ENCODE measurements at regions not wholly inside any gene's neighbourhood (a gene's known extent, or its start where the extent isn't known, plus 50 kb on each side); places are given as distances from the start of the nearest gene placed in this dataset.

- DNase-seq: no peak
These were observed 568.4 kb downstream of the TNS1 start for GRCh38 chr2:217434180-217434975.

GRCh38 chr2:217433522-217433921, 569.3 kb downstream of the TNS1 start:
- DNase-seq: no peak

GRCh38 chr2:217431577-217432269, 571.1 kb downstream of the TNS1 start:
- DNase-seq: no peak

- DNase-seq: no peak
These were observed 571.2 kb upstream of the TNP1 start for GRCh38 chr2:217430916-217431576.

GRCh38 chr2:217429981-217430500, 570.2 kb upstream of the TNP1 start:
- no peak for DNase-seq

- DNase-seq: no peak
These were observed 562.0 kb upstream of the TNP1 start for GRCh38 chr2:217421834-217422233.

GRCh38 chr2:217420854-217421253, 561.0 kb upstream of the TNP1 start:
- no peak for DNase-seq

- DNase-seq: no peak
These were observed 559.3 kb upstream of the TNP1 start for GRCh38 chr2:217419055-217419671.

- DNase-seq: no peak
These were observed 558.7 kb upstream of the TNP1 start for GRCh38 chr2:217418544-217418943.

- DNase-seq: no peak
These were observed 558.2 kb upstream of the TNP1 start for GRCh38 chr2:217418090-217418489.

GRCh38 chr2:217417536-217417935, 557.7 kb upstream of the TNP1 start:
- no peak for DNase-seq

GRCh38 chr2:217415316-217415715, 555.5 kb upstream of the TNP1 start:
- no peak for DNase-seq

GRCh38 chr2:217414429-217414828, 554.6 kb upstream of the TNP1 start:
- DNase-seq: no peak

GRCh38 chr2:217413193-217413592, 553.3 kb upstream of the TNP1 start:
- DNase-seq: no peak

- DNase-seq: no peak
These were observed 552.9 kb upstream of the TNP1 start for GRCh38 chr2:217412721-217413120.

- no peak for DNase-seq
These were observed 552.4 kb upstream of the TNP1 start for GRCh38 chr2:217412277-217412676.

- DNase-seq: no peak
These were observed 550.8 kb upstream of the TNP1 start for GRCh38 chr2:217410681-217410960.

GRCh38 chr2:217409949-217410680, 550.3 kb upstream of the TNP1 start:
- DNase-seq: no peak

GRCh38 chr2:217407362-217407761, 547.5 kb upstream of the TNP1 start:
- DNase-seq: no peak

- DNase-seq: no peak
These were observed 544.4 kb upstream of the TNP1 start for GRCh38 chr2:217404236-217404760.

- DNase-seq: no peak
These were observed 543.0 kb upstream of the TNP1 start for GRCh38 chr2:217402761-217403383.

- DNase-seq: no peak
These were observed 542.3 kb upstream of the TNP1 start for GRCh38 chr2:217402144-217402543.

All from activated CD4-positive, alpha-beta T cell treated with anti-CD3 and anti-CD28 coated beads, Interleukin-2, amount 50 U/mL, for 4 hours (primary cell).